ENCODE measurements at regions not wholly inside any gene's neighbourhood (a gene's known extent, or its start where the extent isn't known, plus 50 kb on each side); places are given as distances from the start of the nearest gene placed in this dataset.

GRCh38 chr13:34764246-34764645 is 177.8 kb upstream of the NBEA start:
- no peaks in the 10 kb centered on the region for H3K36me3 ChIP-seq (ENCODE audit: control insufficient read depth in 2 of 2, extremely low read depth in 1 of 2, insufficient read depth in 2 of 2, low read length in 2 of 2)
- dilution Hi-C loops (cut with MboI; ENCODE audit: extremely low pct_ligation_motif_present, low sequenced_read_pairs) (no loop called here), intact Hi-C loops (cut with micrococcal nuclease) (no loop called here)
- TF ChIP-seq GATA2 (IDR thresholded peaks at IDR 0.05; ENCODE audit: insufficient read depth, insufficient read length, low read depth, low read length), result no peak
- no peak for TF ChIP-seq CTCF (IDR thresholded peaks at IDR 0.05; ENCODE audit: extremely low read depth in 1 of 2, insufficient read depth in 1 of 2, low read depth in 1 of 2, low read length in 2 of 2)
- no peak for TF ChIP-seq POLR2AphosphoS5 (IDR thresholded peaks at IDR 0.05; ENCODE audit: insufficient read depth, low read depth, low read length)
- TF ChIP-seq POLR2A (IDR thresholded peaks at IDR 0.05; ENCODE audit: low read depth, low read length), result no peak
- no peak for TF ChIP-seq FOS (IDR thresholded peaks at IDR 0.05; ENCODE audit: borderline replicate concordance, insufficient read depth, low read length)
- no peak for TF ChIP-seq JUN (IDR thresholded peaks at IDR 0.05; ENCODE audit: borderline replicate concordance, insufficient read depth, insufficient read length, low read depth)
- TF ChIP-seq EZH2 (IDR thresholded peaks at IDR 0.05; ENCODE audit: borderline replicate concordance, low read depth, low read length, severe bottlenecking), result no peak
- no peak for TF ChIP-seq MYC (IDR thresholded peaks at IDR 0.05; ENCODE audit: low read depth, low read length)
- TF ChIP-seq MAX (IDR thresholded peaks at IDR 0.05; ENCODE audit: insufficient read depth, insufficient read length), result no peak
- no peaks in the 10 kb centered on the region for H3K9me1 ChIP-seq (replicated peaks; ENCODE audit: control insufficient read depth, extremely low read depth, insufficient read depth, low read length)
- no TSS peak for BruUV-seq (replicated peaks)
- CTCF ChIA-PET, result no interaction called here
- H3K4me3 ChIP-seq (replicated peaks in 1 of 3; ENCODE audit: insufficient read depth in 1 of 3, low read depth in 1 of 3, low read length in 3 of 3), result no peak overlapping the region
- no peaks in the 10 kb centered on the region for H3K27me3 ChIP-seq (ENCODE audit: control insufficient read depth in 2 of 2, insufficient read depth in 2 of 2, low read length in 2 of 2)
- H3K79me2 ChIP-seq (ENCODE audit: control insufficient read depth, insufficient read depth, low read length), result no peaks in the 10 kb centered on the region
- no peaks in the 10 kb centered on the region for H3K4me1 ChIP-seq (ENCODE audit: control insufficient read depth, extremely low read depth, insufficient read depth, low read length)
- FAIRE-seq, result no peak
- H3K4me2 ChIP-seq (ENCODE audit: insufficient read depth, low read length), result no peak overlapping the region
- POLR2A ChIA-PET, result no interaction called here
- H3K9ac ChIP-seq (replicated peaks; ENCODE audit: extremely low read depth, insufficient read depth, low read length), result no peak overlapping the region
- H4K20me1 ChIP-seq (replicated peaks; ENCODE audit: control insufficient read depth, extremely low read depth, insufficient read depth, low read length), result no peaks in the 10 kb centered on the region
- H2AFZ ChIP-seq (ENCODE audit: low read depth, low read length), result no peak overlapping the region
- no peak overlapping the region for H3K27ac ChIP-seq (ENCODE audit: insufficient read depth, low read depth, low read length)
- no peaks in the 10 kb centered on the region for H3K9me3 ChIP-seq (replicated peaks; ENCODE audit: control insufficient read depth, insufficient read depth, low read length)
- no peak for DNase-seq (ENCODE audit: low read depth, low spot score)
